Mesenchymal stem cell (in vitro differentiated cells and primary cell): ENCODE measurements at regions not wholly inside any gene's neighbourhood (a gene's known extent, or its start where the extent isn't known, plus 50 kb on each side); places are given as distances from the start of the nearest gene placed in this dataset.

Experiments
- DNase-seq: peaks from one replicate; pipeline ENCODE4 v3.0.0-alpha.2; 2013
- H2AFZ ChIP-seq: one replicate; pipeline ENCODE4 v1.6.1; 2013; ENCODE audit warnings: low read depth, mild to moderate bottlenecking, control low read depth, inconsistent platforms, low read length, moderate library complexity
- H2AK5ac ChIP-seq: 2 replicates; pipeline ENCODE4 v1.6.1; 2013; ENCODE audit warnings: low read length, moderate library complexity, mild to moderate bottlenecking, inconsistent platforms; ENCODE audit not compliant: severe bottlenecking
- H2BK120ac ChIP-seq: one replicate; pipeline ENCODE4 v1.6.1; 2013; ENCODE audit warnings: low read depth, mild to moderate bottlenecking, inconsistent platforms, low read length, moderate library complexity
- H2BK12ac ChIP-seq, 2 experiments: one replicate each; pipeline ENCODE4 v1.6.1; 2013; ENCODE audit warnings: inconsistent platforms in 2 of 2, low read length in 2 of 2, mild to moderate bottlenecking in 2 of 2, moderate library complexity in 2 of 2, control low read depth in 1 of 2
- H2BK15ac ChIP-seq: one replicate; pipeline ENCODE4 v1.6.1; 2013; ENCODE audit warnings: mild to moderate bottlenecking, low read depth, inconsistent platforms; ENCODE audit not compliant: poor library complexity, severe bottlenecking
- H2BK5ac ChIP-seq: 2 replicates; pipeline ENCODE4 v1.6.1; 2013; ENCODE audit warnings: low read depth, mild to moderate bottlenecking, low read length, control low read depth, inconsistent platforms; ENCODE audit not compliant: poor library complexity, severe bottlenecking
- H3K14ac ChIP-seq, 2 experiments: one replicate each; pipeline ENCODE4 v1.6.1; 2013; ENCODE audit warnings: inconsistent platforms in 2 of 2, low read length in 2 of 2, control low read depth in 1 of 2, mild to moderate bottlenecking in 1 of 2, moderate library complexity in 1 of 2
- H3K18ac ChIP-seq, 2 experiments: one replicate each; pipeline ENCODE4 v1.6.1; 2013; ENCODE audit warnings: inconsistent platforms in 2 of 2, low read length in 2 of 2, control low read depth in 1 of 2, low read depth in 1 of 2, mild to moderate bottlenecking in 1 of 2
- H3K23ac ChIP-seq, 2 experiments: one replicate each; pipeline ENCODE4 v1.6.1; 2013; ENCODE audit warnings: inconsistent platforms in 2 of 2, low read length in 2 of 2, mild to moderate bottlenecking in 2 of 2, moderate library complexity in 2 of 2, control low read depth in 1 of 2
- H3K27ac ChIP-seq: 2 replicates; pipeline ENCODE4 v1.5.1; 2013; ENCODE audit warnings: mild to moderate bottlenecking, moderate library complexity, low read length, control low read depth, inconsistent platforms; ENCODE audit not compliant: poor library complexity, severe bottlenecking
- H3K27me3 ChIP-seq, 2 experiments: 2 replicates each; pipeline versions ENCODE4 v1.6.1 to v1.7.0; 2013; ENCODE audit warnings: low read length in 2 of 2, mild to moderate bottlenecking in 2 of 2, moderate library complexity in 2 of 2, control low read depth in 1 of 2, inconsistent platforms in 1 of 2; ENCODE audit not compliant: control insufficient read depth in 1 of 2, insufficient read depth in 1 of 2
- H3K36me3 ChIP-seq, 2 experiments: 2 replicates each; pipeline versions ENCODE4 v1.6.1 to v1.7.0; 2013; ENCODE audit warnings: low read length in 2 of 2, control low read depth in 1 of 2, inconsistent platforms in 1 of 2, low read depth in 1 of 2, mild to moderate bottlenecking in 1 of 2; ENCODE audit not compliant: insufficient read depth in 2 of 2, control insufficient read depth in 1 of 2
- H3K4ac ChIP-seq, 2 experiments: one replicate each; pipeline ENCODE4 v1.6.1; 2013; ENCODE audit warnings: inconsistent platforms in 2 of 2, low read length in 2 of 2, mild to moderate bottlenecking in 2 of 2, moderate library complexity in 2 of 2, control low read depth in 1 of 2, low read depth in 1 of 2
- H3K4me1 ChIP-seq: 2 replicates; pipeline ENCODE4 v1.6.1; 2013; ENCODE audit warnings: low read depth, low read length, control low read depth; ENCODE audit not compliant: control insufficient read depth, insufficient read depth
- H3K4me2 ChIP-seq: 2 replicates; pipeline ENCODE4 v1.6.1; 2013; ENCODE audit warnings: low read length, mild to moderate bottlenecking, inconsistent platforms; ENCODE audit not compliant: poor library complexity, severe bottlenecking
- H3K4me3 ChIP-seq, 2 experiments: 2 replicates each; pipeline versions ENCODE4 v1.5.1 to v1.7.0; 2013; ENCODE audit warnings: low read length in 2 of 2, mild to moderate bottlenecking in 2 of 2, control low read depth in 1 of 2, low read depth in 1 of 2; ENCODE audit not compliant: insufficient read depth in 1 of 2
- H3K79me1 ChIP-seq: replicated peaks from 2 replicates; pipeline ENCODE4 v1.6.1; 2013; ENCODE audit warnings: mild to moderate bottlenecking, control low read depth, low read length, inconsistent platforms; ENCODE audit not compliant: poor library complexity, severe bottlenecking
- H3K9ac ChIP-seq: 2 replicates; pipeline ENCODE4 v1.7.0; 2013; ENCODE audit warnings: mild to moderate bottlenecking, low read length, moderate library complexity
- H3K9me3 ChIP-seq: 2 replicates; pipeline ENCODE4 v1.7.0; 2013; ENCODE audit warnings: mild to moderate bottlenecking, low read length; ENCODE audit not compliant: control insufficient read depth
- H4K8ac ChIP-seq: one replicate; pipeline ENCODE4 v1.6.1; 2013; ENCODE audit warnings: inconsistent platforms, mild to moderate bottlenecking, low read length, moderate library complexity
- H4K91ac ChIP-seq: one replicate; pipeline ENCODE4 v1.6.1; 2013; ENCODE audit warnings: mild to moderate bottlenecking, low read length, inconsistent platforms
- WGBS: methylation state at CpG from one replicate; pipeline ENCODE4 v1.1.7; 2013; ENCODE audit warnings: mixed read lengths; 5-methylcytosine and 5-hydroxymethylcytosine counted together

- H2BK12ac ChIP-seq, result no peak overlapping the region
- no peak overlapping the region for H3K4me2 ChIP-seq
- H3K4me3 ChIP-seq, result no peak overlapping the region
- no peak overlapping the region for H2BK5ac ChIP-seq
- no peak overlapping the region for H3K14ac ChIP-seq
- no peak overlapping the region for H2BK15ac ChIP-seq
- peaks cover 6% of the 10 kb centered on the region for H3K4me1 ChIP-seq
- H3K27me3 ChIP-seq, result peaks cover 43 to 44% of the 10 kb centered on the region in 2 experiments
- no peaks in the 10 kb centered on the region for H3K36me3 ChIP-seq
- no peak overlapping the region for H3K18ac ChIP-seq
- no peak overlapping the region for H3K9ac ChIP-seq
- peaks cover 10% of the 10 kb centered on the region for H3K9me3 ChIP-seq
- DNase-seq, result no peak
- no peak overlapping the region for H3K23ac ChIP-seq
- no peak overlapping the region for H4K8ac ChIP-seq
- WGBS, result 81% methylated on average over 5 of the region's 7 CpGs
- no peak overlapping the region for H2AK5ac ChIP-seq
- no peak overlapping the region for H2AFZ ChIP-seq
- H3K27ac ChIP-seq, result no peak overlapping the region
- no peak overlapping the region for H2BK120ac ChIP-seq
- H4K91ac ChIP-seq, result no peak overlapping the region
- no peak overlapping the region for H3K4ac ChIP-seq
- no peaks in the 10 kb centered on the region for H3K79me1 ChIP-seq
Observed at GRCh38 chr7:157079116-157079515, 59.6 kb upstream of the UBE3C start.

- Histone ChIP-seq H3K27ac (no peak overlapping the region), H3K4ac (no peak overlapping the region), H3K36me3 (no peaks in the 10 kb centered on the region), H3K14ac (no peak overlapping the region), H2BK12ac (no peak overlapping the region), H4K91ac (no peak overlapping the region), H4K8ac (no peak overlapping the region), H3K4me1 (peaks cover 6% of the 10 kb centered on the region), H3K79me1 (no peaks in the 10 kb centered on the region), H3K4me3 (no peak overlapping the region), H3K9me3 (peaks cover 12% of the 10 kb centered on the region), H3K27me3 (peaks cover 32 to 37% of the 10 kb centered on the region in 2 experiments), H3K23ac (no peak overlapping the region), H2BK5ac (no peak overlapping the region), H2AK5ac (no peak overlapping the region), H3K18ac (no peak overlapping the region), H3K4me2 (no peak overlapping the region), H2AFZ (no peak overlapping the region), H2BK120ac (no peak overlapping the region), H2BK15ac (no peak overlapping the region), H3K9ac (no peak overlapping the region)
- no peak for DNase-seq
- 86% methylated on average over 10 of the region's 10 CpGs for whole genome bisulfite sequencing
Observed at GRCh38 chr7:157080111-157080730, 58.5 kb upstream of the UBE3C start.

DNA sequence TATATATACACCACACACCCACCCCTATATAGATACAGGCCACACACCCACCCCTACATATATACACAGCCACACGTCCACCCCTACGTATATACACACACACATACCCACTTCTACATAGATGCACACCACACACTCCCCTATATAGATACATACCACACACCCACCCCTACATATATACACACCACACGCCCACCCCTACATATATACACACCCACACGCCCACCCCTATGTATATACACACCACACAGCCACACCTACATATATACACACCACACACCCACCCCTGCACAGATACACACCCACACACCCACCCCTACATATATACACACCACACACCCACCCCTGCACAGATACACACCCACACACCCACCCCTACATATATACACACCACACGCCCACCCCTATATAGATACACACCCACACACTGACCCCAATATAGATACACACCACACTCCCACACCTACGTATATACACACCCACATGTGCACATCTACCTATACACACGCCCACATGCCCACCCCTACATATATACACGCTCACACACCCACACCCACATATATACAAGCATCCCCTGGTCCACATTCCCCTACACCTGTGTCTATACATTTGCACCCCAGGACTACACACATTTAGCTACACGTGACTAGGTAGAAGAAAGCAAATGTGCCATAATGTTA is 52.1 kb upstream of the UBE3C start:
- WGBS, result 71% methylated on average over 8 of the region's 9 CpGs
- H3K27me3 ChIP-seq, result peaks cover 5 to 16% of the 10 kb centered on the region in 2 experiments
- no peak overlapping the region for H4K8ac ChIP-seq
- H2BK5ac ChIP-seq, result no peak overlapping the region
- H3K4me2 ChIP-seq, result no peak overlapping the region
- H3K27ac ChIP-seq, result no peak overlapping the region
- H3K4me1 ChIP-seq, result peaks cover 3% of the 10 kb centered on the region
- no peak overlapping the region for H3K4ac ChIP-seq
- no peak overlapping the region for H2AFZ ChIP-seq
- H4K91ac ChIP-seq, result no peak overlapping the region
- no peak overlapping the region for H2BK12ac ChIP-seq
- H3K36me3 ChIP-seq, result no peaks in the 10 kb centered on the region
- no peak overlapping the region for H3K14ac ChIP-seq
- peaks cover 25% of the 10 kb centered on the region for H3K9me3 ChIP-seq
- H3K18ac ChIP-seq, result no peak overlapping the region
- no peak overlapping the region for H3K9ac ChIP-seq
- H2AK5ac ChIP-seq, result no peak overlapping the region
- H3K79me1 ChIP-seq, result no peaks in the 10 kb centered on the region
- H2BK15ac ChIP-seq, result no peak overlapping the region
- H3K4me3 ChIP-seq, result no peak overlapping the region
- no peak for DNase-seq
- no peak overlapping the region for H3K23ac ChIP-seq
- H2BK120ac ChIP-seq, result no peak overlapping the region

DNA sequence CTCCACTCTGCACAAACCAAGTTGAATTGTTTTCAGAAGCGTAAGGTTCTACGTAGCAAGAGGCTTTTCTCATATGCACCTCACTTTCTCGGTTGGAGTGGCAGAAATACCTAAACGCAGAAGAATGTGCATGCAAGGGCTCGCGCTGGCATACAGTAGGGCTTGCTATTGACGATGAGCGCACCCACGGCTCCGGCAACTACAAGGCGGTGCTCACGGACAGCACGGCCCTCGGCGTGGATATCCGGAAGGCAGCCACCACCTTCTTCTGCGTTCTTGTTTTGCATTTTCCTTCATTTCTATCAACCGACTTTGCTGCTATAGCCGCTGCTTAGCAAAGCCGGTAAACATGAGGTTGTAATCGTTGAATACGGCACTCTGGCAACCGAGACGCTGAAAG is 51.1 kb upstream of the UBE3C start:
- H3K14ac ChIP-seq, result no peak overlapping the region
- H2BK15ac ChIP-seq, result no peak overlapping the region
- no peak overlapping the region for H3K4me2 ChIP-seq
- no peak for DNase-seq
- no peak overlapping the region for H3K27ac ChIP-seq
- WGBS, result 88% methylated on average over 24 of the region's 24 CpGs
- H3K4me3 ChIP-seq, result no peak overlapping the region
- H2BK120ac ChIP-seq, result no peak overlapping the region
- peaks cover 3% of the 10 kb centered on the region for H3K4me1 ChIP-seq
- H2BK5ac ChIP-seq, result no peak overlapping the region
- peaks cover 5 to 16% of the 10 kb centered on the region in 2 experiments for H3K27me3 ChIP-seq
- no peak overlapping the region for H2BK12ac ChIP-seq
- H3K9ac ChIP-seq, result no peak overlapping the region
- no peak overlapping the region for H2AFZ ChIP-seq
- no peaks in the 10 kb centered on the region for H3K36me3 ChIP-seq
- H3K79me1 ChIP-seq, result no peaks in the 10 kb centered on the region
- H4K91ac ChIP-seq, result no peak overlapping the region
- no peak overlapping the region for H4K8ac ChIP-seq
- peaks cover 25% of the 10 kb centered on the region for H3K9me3 ChIP-seq
- H2AK5ac ChIP-seq, result no peak overlapping the region
- H3K18ac ChIP-seq, result no peak overlapping the region
- no peak overlapping the region for H3K4ac ChIP-seq
- H3K23ac ChIP-seq, result no peak overlapping the region
